ENCODE measurements at regions not wholly inside any gene's neighbourhood (a gene's known extent, or its start where the extent isn't known, plus 50 kb on each side); places are given as distances from the start of the nearest gene placed in this dataset.

DNA sequence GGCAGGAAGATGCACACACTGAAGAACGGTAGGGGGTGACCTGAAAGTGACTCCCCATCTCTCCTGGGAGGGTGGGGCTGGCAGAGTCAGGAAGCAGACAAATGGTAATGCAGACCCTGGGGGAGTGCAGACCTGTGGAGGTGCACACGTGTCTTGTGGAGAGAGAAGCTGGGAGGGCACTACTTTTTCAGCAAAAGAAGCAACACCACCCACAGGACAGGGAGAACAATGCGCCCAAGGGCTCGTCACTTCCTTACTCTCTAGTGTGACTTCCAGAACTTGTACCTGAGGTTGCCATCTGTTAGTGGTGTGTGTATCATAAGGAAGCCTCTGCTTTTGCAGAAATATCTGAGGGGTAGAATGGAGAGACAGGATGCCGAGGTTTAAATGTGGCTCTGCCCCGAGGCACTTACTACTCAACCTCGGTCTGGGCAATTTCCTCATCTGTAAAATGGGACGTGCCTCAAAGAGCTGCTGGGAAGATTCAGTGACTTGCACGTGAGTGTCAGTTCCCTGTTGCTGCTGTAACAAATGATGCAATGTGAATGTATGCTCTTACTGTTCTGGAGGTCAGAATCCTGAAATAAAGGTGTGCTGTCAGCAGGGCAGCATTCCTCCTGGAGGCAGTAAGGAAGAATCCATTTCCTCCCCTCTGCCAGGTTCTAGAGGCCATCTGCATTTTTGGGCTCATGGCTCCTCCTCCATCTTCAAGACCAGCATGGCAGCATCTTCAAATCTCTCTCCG is 323.4 kb downstream of the SHANK2 start:
- TF ChIP-seq, protein P1, sequence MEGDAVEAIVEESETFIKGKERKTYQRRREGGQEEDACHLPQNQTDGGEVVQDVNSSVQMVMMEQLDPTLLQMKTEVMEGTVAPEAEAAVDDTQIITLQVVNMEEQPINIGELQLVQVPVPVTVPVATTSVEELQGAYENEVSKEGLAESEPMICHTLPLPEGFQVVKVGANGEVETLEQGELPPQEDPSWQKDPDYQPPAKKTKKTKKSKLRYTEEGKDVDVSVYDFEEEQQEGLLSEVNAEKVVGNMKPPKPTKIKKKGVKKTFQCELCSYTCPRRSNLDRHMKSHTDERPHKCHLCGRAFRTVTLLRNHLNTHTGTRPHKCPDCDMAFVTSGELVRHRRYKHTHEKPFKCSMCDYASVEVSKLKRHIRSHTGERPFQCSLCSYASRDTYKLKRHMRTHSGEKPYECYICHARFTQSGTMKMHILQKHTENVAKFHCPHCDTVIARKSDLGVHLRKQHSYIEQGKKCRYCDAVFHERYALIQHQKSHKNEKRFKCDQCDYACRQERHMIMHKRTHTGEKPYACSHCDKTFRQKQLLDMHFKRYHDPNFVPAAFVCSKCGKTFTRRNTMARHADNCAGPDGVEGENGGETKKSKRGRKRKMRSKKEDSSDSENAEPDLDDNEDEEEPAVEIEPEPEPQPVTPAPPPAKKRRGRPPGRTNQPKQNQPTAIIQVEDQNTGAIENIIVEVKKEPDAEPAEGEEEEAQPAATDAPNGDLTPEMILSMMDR (IDR thresholded peaks at IDR 0.05) = no peak
- no peak for TF ChIP-seq POLR2A (IDR thresholded peaks at IDR 0.05)

Data from thyroid gland (tissue), 4 donors.